ENCODE measurements at regions not wholly inside any gene's neighbourhood (a gene's known extent, or its start where the extent isn't known, plus 50 kb on each side); places are given as distances from the start of the nearest gene placed in this dataset.

DNA sequence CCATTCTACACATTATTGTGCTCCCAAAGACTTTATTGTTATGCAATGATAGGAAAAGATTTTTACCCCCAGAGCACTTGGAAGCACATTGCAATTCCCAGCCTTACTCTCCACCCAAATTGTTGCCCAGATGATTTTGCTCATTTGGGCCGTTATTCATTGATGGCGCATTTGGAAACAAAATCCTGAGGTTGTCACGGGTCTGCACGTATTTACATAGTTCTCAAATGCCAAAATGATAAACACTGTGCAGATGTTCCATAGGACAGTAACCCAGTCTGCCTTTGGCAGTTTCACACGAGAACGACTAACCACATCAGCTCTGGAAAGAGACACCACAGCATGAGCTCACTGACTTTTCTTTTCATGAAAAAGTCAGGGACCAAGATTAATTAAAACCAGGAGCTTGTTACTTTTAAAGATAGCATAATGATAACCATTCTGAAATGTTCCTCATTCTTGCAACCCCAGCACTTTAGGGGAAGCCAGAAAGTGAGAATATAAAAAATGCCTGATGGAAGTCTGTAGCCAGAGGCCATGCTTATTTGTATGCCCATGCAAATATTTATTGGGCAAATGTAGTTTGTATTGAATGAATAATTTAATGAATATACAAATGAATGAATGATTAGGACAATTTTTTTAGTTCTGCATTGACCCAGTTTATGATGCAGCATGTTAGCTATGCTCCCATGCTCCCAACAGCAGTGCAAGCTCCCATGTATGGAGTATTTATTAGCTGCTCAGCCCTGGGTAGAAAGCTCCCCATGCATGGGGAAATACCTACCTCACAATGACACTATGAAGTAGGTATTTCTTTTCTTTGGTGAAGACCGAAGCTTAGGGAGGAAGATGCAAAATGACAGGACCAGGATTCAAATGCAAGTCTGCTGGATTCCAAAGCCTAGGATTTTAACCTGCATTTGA lies 84.6 kb downstream of the MAIP1 start:
- Histone ChIP-seq H3K27ac (ENCODE audit: low read length) (no peak overlapping the region), H3K4me3 (ENCODE audit: low read length) (no peak overlapping the region), H2AFZ (ENCODE audit: low read depth, low read length) (no peak overlapping the region), H3K36me3 (ENCODE audit: insufficient read depth, low read length) (no peaks in the 10 kb centered on the region), H3K79me2 (replicated peaks; ENCODE audit: insufficient read depth, low read length) (no peaks in the 10 kb centered on the region), H3F3A (ENCODE audit: insufficient read depth, low read length, poor library complexity, severe bottlenecking) (no peaks in the 10 kb centered on the region), H3K9me3 (ENCODE audit: low read length) (peaks cover 3% of the 10 kb centered on the region), H3K9ac (ENCODE audit: low read length) (no peak overlapping the region), H4K20me1 (ENCODE audit: insufficient read depth) (no peaks in the 10 kb centered on the region), H3K4me2 (ENCODE audit: low read length) (no peak overlapping the region), H3K9me2 (ENCODE audit: insufficient read depth, low read length) (no peaks in the 10 kb centered on the region), H3K27me3 (ENCODE audit: insufficient read depth, low read depth, low read length) (no peaks in the 10 kb centered on the region)
- TF ChIP-seq, protein P1, sequence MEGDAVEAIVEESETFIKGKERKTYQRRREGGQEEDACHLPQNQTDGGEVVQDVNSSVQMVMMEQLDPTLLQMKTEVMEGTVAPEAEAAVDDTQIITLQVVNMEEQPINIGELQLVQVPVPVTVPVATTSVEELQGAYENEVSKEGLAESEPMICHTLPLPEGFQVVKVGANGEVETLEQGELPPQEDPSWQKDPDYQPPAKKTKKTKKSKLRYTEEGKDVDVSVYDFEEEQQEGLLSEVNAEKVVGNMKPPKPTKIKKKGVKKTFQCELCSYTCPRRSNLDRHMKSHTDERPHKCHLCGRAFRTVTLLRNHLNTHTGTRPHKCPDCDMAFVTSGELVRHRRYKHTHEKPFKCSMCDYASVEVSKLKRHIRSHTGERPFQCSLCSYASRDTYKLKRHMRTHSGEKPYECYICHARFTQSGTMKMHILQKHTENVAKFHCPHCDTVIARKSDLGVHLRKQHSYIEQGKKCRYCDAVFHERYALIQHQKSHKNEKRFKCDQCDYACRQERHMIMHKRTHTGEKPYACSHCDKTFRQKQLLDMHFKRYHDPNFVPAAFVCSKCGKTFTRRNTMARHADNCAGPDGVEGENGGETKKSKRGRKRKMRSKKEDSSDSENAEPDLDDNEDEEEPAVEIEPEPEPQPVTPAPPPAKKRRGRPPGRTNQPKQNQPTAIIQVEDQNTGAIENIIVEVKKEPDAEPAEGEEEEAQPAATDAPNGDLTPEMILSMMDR (IDR thresholded peaks at IDR 0.05; ENCODE audit: poor library complexity, severe bottlenecking) = no peak
- TF ChIP-seq EZH2 (IDR thresholded peaks at IDR 0.05; ENCODE audit: borderline replicate concordance, insufficient read depth, low read length, poor library complexity, severe bottlenecking) = no peak
- no peak for TF ChIP-seq MXI1 (conservative IDR thresholded peaks at IDR 0.05; ENCODE audit: poor library complexity, severe bottlenecking)
- no peak for TF ChIP-seq REST (IDR thresholded peaks at IDR 0.05; ENCODE audit: borderline replicate concordance)
- no peak for TF ChIP-seq RAD21 (conservative IDR thresholded peaks at IDR 0.05)
- no peak for TF ChIP-seq SMC3 (conservative IDR thresholded peaks at IDR 0.05; ENCODE audit: poor library complexity)
- TF ChIP-seq EP300 (conservative IDR thresholded peaks at IDR 0.05; ENCODE audit: poor library complexity, severe bottlenecking) = no peak
- TF ChIP-seq POLR2AphosphoS5 (IDR thresholded peaks at IDR 0.05) = no peak
- TF ChIP-seq TAF1 (IDR thresholded peaks at IDR 0.05; ENCODE audit: low read depth) = no peak

DNA sequence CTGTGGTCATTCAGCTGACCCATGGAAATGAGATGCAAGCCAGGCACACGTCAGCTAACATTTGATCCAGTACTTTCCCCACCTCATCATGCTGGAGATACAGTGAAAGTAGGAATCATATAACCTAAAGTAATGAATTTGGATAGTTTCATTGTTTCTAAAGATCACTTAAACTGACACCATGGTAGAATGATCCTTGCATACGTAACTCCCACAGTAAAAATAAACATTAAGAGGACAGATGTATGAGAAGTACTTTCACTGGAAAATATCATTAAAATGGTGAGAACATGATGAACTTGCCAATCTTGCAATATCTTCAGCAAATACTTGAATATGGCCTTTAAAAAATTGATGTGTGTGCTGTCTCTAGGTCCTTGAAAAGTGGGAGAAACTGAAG lies 85.4 kb downstream of the MAIP1 start:
- H2AFZ ChIP-seq (ENCODE audit: low read depth, low read length) = no peak overlapping the region
- no peaks in the 10 kb centered on the region for H3K79me2 ChIP-seq (replicated peaks; ENCODE audit: insufficient read depth, low read length)
- no peaks in the 10 kb centered on the region for H4K20me1 ChIP-seq (ENCODE audit: insufficient read depth)
- TF ChIP-seq, protein P1 (IDR thresholded peaks at IDR 0.05; ENCODE audit: poor library complexity, severe bottlenecking) = no peak
- TF ChIP-seq EZH2 (IDR thresholded peaks at IDR 0.05; ENCODE audit: borderline replicate concordance, insufficient read depth, low read length, poor library complexity, severe bottlenecking) = no peak
- TF ChIP-seq TAF1 (IDR thresholded peaks at IDR 0.05; ENCODE audit: low read depth) = no peak
- no peak for TF ChIP-seq REST (IDR thresholded peaks at IDR 0.05; ENCODE audit: borderline replicate concordance)
- no peak for TF ChIP-seq POLR2AphosphoS5 (IDR thresholded peaks at IDR 0.05)
- TF ChIP-seq EP300 (conservative IDR thresholded peaks at IDR 0.05; ENCODE audit: poor library complexity, severe bottlenecking) = no peak
- no peak for TF ChIP-seq SMC3 (conservative IDR thresholded peaks at IDR 0.05; ENCODE audit: poor library complexity)
- no peak for TF ChIP-seq RAD21 (conservative IDR thresholded peaks at IDR 0.05)
- no peak for TF ChIP-seq MXI1 (conservative IDR thresholded peaks at IDR 0.05; ENCODE audit: poor library complexity, severe bottlenecking)
- H3K9ac ChIP-seq (ENCODE audit: low read length) = no peak overlapping the region
- H3K27me3 ChIP-seq (ENCODE audit: insufficient read depth, low read depth, low read length) = no peaks in the 10 kb centered on the region
- H3K4me3 ChIP-seq (ENCODE audit: low read length) = no peak overlapping the region
- H3F3A ChIP-seq (ENCODE audit: insufficient read depth, low read length, poor library complexity, severe bottlenecking) = no peaks in the 10 kb centered on the region
- H3K4me2 ChIP-seq (ENCODE audit: low read length) = no peak overlapping the region
- H3K27ac ChIP-seq (ENCODE audit: low read length) = no peak overlapping the region
- no peaks in the 10 kb centered on the region for H3K36me3 ChIP-seq (ENCODE audit: insufficient read depth, low read length)
- H3K9me3 ChIP-seq (ENCODE audit: low read length) = peaks cover 3% of the 10 kb centered on the region
- H3K9me2 ChIP-seq (ENCODE audit: insufficient read depth, low read length) = no peaks in the 10 kb centered on the region

All from neural cell (in vitro differentiated cells).